Keratinocyte (primary cell): ENCODE measurements at regions not wholly inside any gene's neighbourhood (a gene's known extent, or its start where the extent isn't known, plus 50 kb on each side); places are given as distances from the start of the nearest gene placed in this dataset.

Experiments used
- DNase-seq: peaks from one replicate; pipeline ENCODE4 v3.0.0-alpha.2; 2011; ENCODE audit warnings: low read depth, missing footprints, low spot score
- FAIRE-seq: peaks from 2 replicates; lab custom pipeline; 2011; peaks lifted over from hg19 to GRCh38; lab: Jason Lieb, UNC
- H2AFZ ChIP-seq: 2 replicates; pipeline ENCODE4 v1.6.0; 2012; ENCODE audit warnings: low read length, control low read depth, inconsistent platforms; ENCODE audit not compliant: control insufficient read depth
- H3K27ac ChIP-seq: 2 replicates; pipeline ENCODE4 v1.5.1; 2011; ENCODE audit warnings: low read length; ENCODE audit not compliant: control insufficient read depth, insufficient read depth
- H3K27me3 ChIP-seq: 3 replicates; pipeline ENCODE4 v1.6.0; 2011; ENCODE audit warnings: low read length; ENCODE audit not compliant: control insufficient read depth, insufficient read depth; ENCODE audit errors: extremely low read depth
- H3K36me3 ChIP-seq, 2 experiments: 2 replicates in 1 of 2; 3 replicates in 1 of 2; pipeline ENCODE4 v1.5.1; 2011; ENCODE audit warnings: low read length in 2 of 2, mild to moderate bottlenecking in 1 of 2; ENCODE audit not compliant: control insufficient read depth in 2 of 2, insufficient read depth in 2 of 2; ENCODE audit errors: extremely low read depth in 1 of 2
- H3K4me1 ChIP-seq: 3 replicates; pipeline ENCODE4 v1.5.1; 2011; ENCODE audit warnings: low read length; ENCODE audit not compliant: control insufficient read depth, insufficient read depth; ENCODE audit errors: extremely low read depth
- H3K4me2 ChIP-seq: 3 replicates; pipeline ENCODE4 v1.6.0; 2011; ENCODE audit warnings: low read depth, low read length; ENCODE audit not compliant: control insufficient read depth, insufficient read depth; ENCODE audit errors: extremely low read depth
- H3K4me3 ChIP-seq, 3 experiments: fragments of 200-600 bp in 1 of 3; sonication (generic) in 1 of 3; 2 replicates in 2 of 3; 3 replicates in 1 of 3; pipeline ENCODE4 v1.5.1; 2011 to 2016; ENCODE audit warnings: low read length in 3 of 3, mild to moderate bottlenecking in 3 of 3, control low read depth in 2 of 3, inconsistent platforms in 1 of 3, low read depth in 1 of 3, mixed read lengths in 1 of 3, mixed run types in 1 of 3, moderate library complexity in 1 of 3; ENCODE audit not compliant: control insufficient read depth in 2 of 3, insufficient read depth in 2 of 3; ENCODE audit errors: extremely low read depth in 1 of 3
- H3K79me2 ChIP-seq: 2 replicates; pipeline ENCODE4 v1.6.0; 2012; ENCODE audit warnings: low read length; ENCODE audit not compliant: control insufficient read depth, insufficient read depth
- H3K9ac ChIP-seq: 3 replicates; pipeline ENCODE4 v1.6.0; 2011; ENCODE audit warnings: low read length; ENCODE audit not compliant: control insufficient read depth, insufficient read depth; ENCODE audit errors: extremely low read depth
- H3K9me1 ChIP-seq: 3 replicates; pipeline ENCODE4 v1.6.0; 2011; ENCODE audit warnings: low read length; ENCODE audit not compliant: control insufficient read depth, insufficient read depth; ENCODE audit errors: extremely low read depth
- H3K9me3 ChIP-seq: 2 replicates; pipeline ENCODE4 v1.5.1; 2012; ENCODE audit warnings: low read depth, low read length; ENCODE audit not compliant: control insufficient read depth
- H4K20me1 ChIP-seq: 3 replicates; pipeline ENCODE4 v1.6.0; 2011; ENCODE audit warnings: low read length; ENCODE audit not compliant: control insufficient read depth, insufficient read depth; ENCODE audit errors: extremely low read depth
- EZH2 ChIP-seq: IDR thresholded peaks from one replicate; pipeline ENCODE4 v1.6.1; 2012; ENCODE audit warnings: inconsistent platforms, mild to moderate bottlenecking, low read length, moderate library complexity
- dilution Hi-C: fragments of 300-500 bp; cut with MboI; formaldehyde crosslinking; loops from one replicate; pipeline ENCODE4 v1.7.0; 2020; ENCODE audit warnings: low sequenced_read_pairs; ENCODE audit not compliant: extremely low pct_ligation_motif_present
- TF ChIP-seq, protein P1 (sequence below), 3 experiments: IDR thresholded peaks in 1 of 3; conservative IDR thresholded peaks in 1 of 3; optimal IDR thresholded peaks in 1 of 3; 2 replicates in 2 of 3; 3 replicates in 1 of 3; pipeline versions ENCODE3 to v1.5.1; 2011; ENCODE audit warnings: low read length in 3 of 3, mild to moderate bottlenecking in 3 of 3, moderate library complexity in 2 of 3, control low read depth in 1 of 3, inconsistent platforms in 1 of 3; ENCODE audit not compliant: insufficient read depth in 2 of 3; ENCODE audit errors: extremely low read depth in 1 of 3

DNA sequence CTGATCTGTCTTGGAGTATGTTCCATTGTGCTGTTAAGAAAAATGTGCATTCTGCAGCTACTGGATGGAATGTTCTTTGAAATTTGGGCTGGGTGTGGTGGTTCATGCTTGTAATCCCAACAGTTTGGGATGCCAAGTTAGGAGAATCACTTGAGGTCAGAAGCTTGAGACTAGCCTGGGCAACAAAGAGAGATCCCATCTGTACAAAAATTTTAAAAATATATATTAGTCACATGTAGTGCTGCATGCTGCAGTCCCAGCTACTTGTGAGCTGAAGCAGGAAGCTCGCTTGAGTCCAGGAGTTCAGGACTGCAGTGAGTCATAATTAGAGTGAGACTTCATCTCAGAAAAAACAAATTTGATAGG is 62.8 kb upstream of the PLSCR4 start:
- Histone ChIP-seq H3K4me3 (no peak overlapping the region), H2AFZ (no peak overlapping the region), H3K27ac (no peak overlapping the region), H4K20me1 (no peaks in the 10 kb centered on the region), H3K9me1 (no peaks in the 10 kb centered on the region), H3K4me2 (peak overlapping the region; percentile 30), H3K36me3 (no peaks in the 10 kb centered on the region), H3K9me3 (no peaks in the 10 kb centered on the region), H3K4me1 (peaks cover 15% of the 10 kb centered on the region), H3K27me3 (no peaks in the 10 kb centered on the region), H3K79me2 (no peaks in the 10 kb centered on the region), H3K9ac (no peak overlapping the region)
- TF ChIP-seq EZH2 = no peak
- TF ChIP-seq, protein P1, sequence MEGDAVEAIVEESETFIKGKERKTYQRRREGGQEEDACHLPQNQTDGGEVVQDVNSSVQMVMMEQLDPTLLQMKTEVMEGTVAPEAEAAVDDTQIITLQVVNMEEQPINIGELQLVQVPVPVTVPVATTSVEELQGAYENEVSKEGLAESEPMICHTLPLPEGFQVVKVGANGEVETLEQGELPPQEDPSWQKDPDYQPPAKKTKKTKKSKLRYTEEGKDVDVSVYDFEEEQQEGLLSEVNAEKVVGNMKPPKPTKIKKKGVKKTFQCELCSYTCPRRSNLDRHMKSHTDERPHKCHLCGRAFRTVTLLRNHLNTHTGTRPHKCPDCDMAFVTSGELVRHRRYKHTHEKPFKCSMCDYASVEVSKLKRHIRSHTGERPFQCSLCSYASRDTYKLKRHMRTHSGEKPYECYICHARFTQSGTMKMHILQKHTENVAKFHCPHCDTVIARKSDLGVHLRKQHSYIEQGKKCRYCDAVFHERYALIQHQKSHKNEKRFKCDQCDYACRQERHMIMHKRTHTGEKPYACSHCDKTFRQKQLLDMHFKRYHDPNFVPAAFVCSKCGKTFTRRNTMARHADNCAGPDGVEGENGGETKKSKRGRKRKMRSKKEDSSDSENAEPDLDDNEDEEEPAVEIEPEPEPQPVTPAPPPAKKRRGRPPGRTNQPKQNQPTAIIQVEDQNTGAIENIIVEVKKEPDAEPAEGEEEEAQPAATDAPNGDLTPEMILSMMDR (optimal IDR thresholded peaks at IDR 0.05 in 1 of 3, IDR thresholded peaks at IDR 0.05 in 1 of 3, conservative IDR thresholded peaks at IDR 0.05 in 1 of 3; ENCODE audit: extremely low read depth in 1 of 3, insufficient read depth in 2 of 3, low read length in 3 of 3) = no peak
- DNase-seq (peak; percentile 17), FAIRE-seq (peak; percentile 87)
- dilution Hi-C loops = no loop called here

DNA sequence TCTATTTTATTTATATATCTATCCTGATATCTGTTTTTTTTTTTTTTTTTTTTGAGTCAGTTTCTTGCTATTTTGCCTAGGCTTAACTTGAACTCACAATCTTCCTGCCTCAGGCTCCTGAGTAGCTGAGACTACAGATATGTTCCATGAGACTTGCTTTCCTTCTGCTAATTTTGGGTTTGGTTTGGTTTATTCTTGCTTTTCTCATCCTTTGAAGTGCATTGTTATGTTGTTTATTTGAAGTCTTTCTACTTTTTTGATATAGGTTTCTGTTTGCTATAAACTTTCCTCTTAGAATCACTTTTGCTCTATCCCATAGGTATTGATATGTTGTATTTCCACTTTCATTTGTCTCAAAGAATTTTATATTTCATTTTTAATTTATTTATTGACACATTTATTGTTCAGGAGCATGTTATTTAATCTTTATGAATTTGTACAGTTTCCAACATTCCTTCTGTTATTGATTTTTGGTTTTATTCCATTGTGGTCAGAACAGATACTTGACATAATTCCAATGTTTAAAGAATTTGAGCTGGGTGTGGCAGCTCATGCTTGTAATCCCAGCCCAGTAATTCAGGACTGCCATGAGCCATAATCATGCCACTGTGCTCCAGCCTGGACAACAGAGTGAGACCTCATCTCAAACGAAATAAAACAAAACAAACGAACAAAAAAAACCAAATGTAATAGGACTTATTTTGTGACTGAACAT is 62.3 kb upstream of the PLSCR4 start:
- H3K9ac ChIP-seq = no peak overlapping the region

More for the DNA sequence above, 62.3 kb upstream of the PLSCR4 start:
- DNase-seq = peak; percentile 11
- H4K20me1 ChIP-seq = no peaks in the 10 kb centered on the region
- no peaks in the 10 kb centered on the region for H3K27me3 ChIP-seq
- no peak overlapping the region for H3K4me2 ChIP-seq
- no peaks in the 10 kb centered on the region for H3K9me1 ChIP-seq
- H3K79me2 ChIP-seq = no peaks in the 10 kb centered on the region
- no peaks in the 10 kb centered on the region for H3K36me3 ChIP-seq
- no peaks in the 10 kb centered on the region for H3K9me3 ChIP-seq
- no peak overlapping the region for H3K4me3 ChIP-seq
- H3K4me1 ChIP-seq = peaks cover 21% of the 10 kb centered on the region
- TF ChIP-seq, protein P1 (optimal IDR thresholded peaks at IDR 0.05 in 1 of 3, IDR thresholded peaks at IDR 0.05 in 1 of 3, conservative IDR thresholded peaks at IDR 0.05 in 1 of 3; ENCODE audit: extremely low read depth in 1 of 3, insufficient read depth in 2 of 3, low read length in 3 of 3) = no peak
- no peak for TF ChIP-seq EZH2
- H2AFZ ChIP-seq = no peak overlapping the region
- dilution Hi-C loops = no loop called here
- no peak overlapping the region for H3K27ac ChIP-seq
- no peak for FAIRE-seq
